Fibroblast of skin of scalp (primary cell): ENCODE measurements at regions not wholly inside any gene's neighbourhood (a gene's known extent, or its start where the extent isn't known, plus 50 kb on each side); places are given as distances from the start of the nearest gene placed in this dataset.

Experiments used
- DNase-seq: peaks from one replicate; pipeline ENCODE4 v3.0.0-alpha.2; 2013

- peak; percentile 49 for DNase-seq
Measured at GRCh38 chr6:134707342-134708031, 242.4 kb downstream of the ALDH8A1 start.

DNA sequence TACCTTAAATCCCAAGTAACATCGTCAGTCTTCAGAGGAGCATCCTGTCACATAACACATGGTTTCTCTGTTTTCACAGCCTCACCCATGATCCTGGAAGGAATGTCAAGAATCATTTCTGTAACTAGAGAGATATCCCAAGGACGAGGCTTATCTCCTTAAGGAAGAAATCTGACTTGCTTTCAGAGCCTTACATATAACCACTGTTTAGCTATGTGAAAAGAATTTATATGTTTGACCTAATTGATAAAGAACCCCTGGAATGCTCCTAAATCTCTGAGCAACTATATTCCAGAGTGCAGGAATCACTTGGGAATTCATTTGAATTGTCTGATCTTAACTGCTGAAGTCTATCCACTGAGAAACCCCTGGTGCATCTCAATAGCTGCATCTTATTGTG lies 243.1 kb downstream of the ALDH8A1 start:
- DNase-seq: peak; percentile 84

- peak; percentile 50 for DNase-seq
Measured at GRCh38 chr6:134706153-134706552, 243.7 kb downstream of the ALDH8A1 start.

DNA sequence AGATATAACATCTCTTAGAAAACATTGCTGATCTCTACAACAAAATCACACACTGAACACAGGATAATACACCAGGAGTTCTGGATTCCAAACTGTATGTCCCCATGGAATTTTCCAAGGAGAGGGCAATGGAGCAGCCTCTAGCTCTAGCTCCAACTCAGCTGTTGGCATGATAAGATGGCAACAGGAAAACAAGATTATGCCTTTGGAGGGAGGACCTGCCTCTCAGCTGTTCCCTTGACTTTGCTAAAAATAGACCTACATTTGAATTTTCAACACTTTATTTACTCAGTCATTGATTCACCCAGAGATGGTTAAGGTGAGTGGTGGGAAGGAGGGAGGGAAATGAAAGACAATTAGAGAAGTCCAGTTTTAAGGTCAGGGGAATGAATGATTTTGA lies 246.7 kb downstream of the ALDH8A1 start:
- no peak for DNase-seq

DNA sequence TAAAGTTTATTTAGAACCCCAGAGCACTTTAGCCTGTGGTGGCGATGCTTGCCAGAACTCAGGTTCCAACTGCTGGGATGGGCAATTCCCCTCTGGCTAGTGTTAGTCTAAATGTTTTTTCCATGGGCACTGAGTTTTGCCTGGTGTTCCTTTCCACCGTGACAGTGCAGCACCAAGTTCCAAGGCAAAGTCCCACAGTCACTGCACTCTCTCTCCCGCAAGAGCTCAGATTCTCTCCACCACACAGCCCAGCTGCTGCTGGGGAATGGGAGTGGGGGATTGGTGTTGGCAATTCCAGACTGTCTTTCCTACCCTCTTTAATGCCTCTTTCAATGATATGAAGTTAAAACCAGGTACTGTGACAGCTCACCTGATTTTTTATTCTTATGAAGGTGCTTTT lies 247.6 kb downstream of the ALDH8A1 start:
- DNase-seq: no peak

GRCh38 chr6:134701301-134701700 lies 248.6 kb downstream of the ALDH8A1 start:
- DNase-seq: no peak

DNA sequence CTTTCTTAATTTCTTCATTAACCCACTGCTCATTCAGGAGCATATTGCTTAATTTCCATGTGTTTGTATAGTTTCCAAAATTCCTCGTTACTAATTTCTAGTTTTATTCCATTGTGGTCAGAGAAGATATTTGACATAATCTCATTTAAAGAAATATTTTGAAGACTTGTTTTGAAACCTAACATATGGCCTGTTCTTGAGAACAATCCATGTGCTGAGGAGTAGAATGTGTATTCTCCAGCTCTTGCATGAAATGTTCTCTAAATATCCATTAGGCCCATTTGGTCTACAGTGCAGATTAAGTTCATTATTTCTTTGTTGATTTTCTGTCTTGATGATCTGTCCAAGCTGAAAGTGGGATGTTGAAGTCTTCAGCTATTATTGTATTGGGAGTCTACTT lies 251.7 kb downstream of the ALDH8A1 start:
- no peak for DNase-seq

DNA sequence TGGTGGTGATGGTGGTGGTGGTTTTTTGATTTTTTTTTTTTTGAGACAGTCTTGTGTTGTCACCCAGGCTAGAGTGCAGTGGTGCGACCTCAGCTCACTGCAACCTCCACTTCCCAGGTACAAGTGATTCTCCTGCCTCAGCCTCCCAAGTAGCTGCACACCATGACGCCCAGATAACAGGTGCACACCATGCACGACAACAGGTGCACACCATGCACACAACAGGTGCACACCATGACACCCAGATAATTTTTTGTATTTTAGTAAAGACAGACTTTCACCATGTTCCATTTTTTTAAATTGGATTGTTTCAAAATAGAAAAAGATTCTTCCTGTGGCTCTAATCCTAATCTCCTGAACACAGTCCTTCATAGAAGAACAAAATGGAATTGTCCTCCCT lies 257.9 kb downstream of the ALDH8A1 start:
- no peak for DNase-seq

DNA sequence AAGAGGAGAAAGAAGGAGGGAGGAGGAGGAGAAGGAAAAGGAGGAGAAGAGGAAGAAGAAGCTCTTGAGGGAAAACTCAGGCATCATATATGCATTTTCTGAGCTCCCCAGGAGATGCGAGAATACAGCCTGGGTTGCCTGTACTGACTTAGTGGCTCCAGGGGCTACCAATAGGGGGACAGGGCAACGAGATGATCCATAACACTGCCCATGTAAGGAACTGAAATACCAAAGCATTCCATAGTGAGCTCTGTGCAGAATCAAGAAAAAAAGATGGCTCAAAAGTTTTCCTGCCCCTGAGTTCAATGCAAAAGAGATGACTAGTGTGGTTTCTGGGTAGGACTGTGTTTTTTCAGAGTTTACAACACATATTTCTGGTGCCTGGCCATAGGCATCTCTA lies 258.7 kb downstream of the ALDH8A1 start:
- DNase-seq: no peak

DNA sequence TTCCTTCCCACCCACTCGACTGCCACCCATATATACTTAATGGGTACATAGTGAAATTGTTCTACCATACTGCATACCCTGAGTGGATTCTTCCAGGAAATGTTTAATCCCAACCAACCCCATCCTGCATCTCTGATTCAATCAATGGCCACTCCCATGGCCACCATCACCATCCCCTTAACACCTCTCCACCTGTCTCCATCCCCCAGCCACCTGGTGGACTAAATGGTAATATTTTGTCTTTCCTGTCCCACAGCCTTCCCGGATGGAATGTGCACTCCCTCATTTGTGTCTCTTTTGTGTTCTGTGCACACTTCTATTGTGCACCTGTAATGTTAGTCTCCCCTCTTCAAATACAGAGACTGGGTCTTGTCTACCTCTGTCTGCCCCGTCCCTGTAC lies 259.9 kb downstream of the ALDH8A1 start:
- DNase-seq: no peak

- DNase-seq: no peak
Measured at GRCh38 chr6:134689641-134690040, 260.3 kb downstream of the ALDH8A1 start.

DNA sequence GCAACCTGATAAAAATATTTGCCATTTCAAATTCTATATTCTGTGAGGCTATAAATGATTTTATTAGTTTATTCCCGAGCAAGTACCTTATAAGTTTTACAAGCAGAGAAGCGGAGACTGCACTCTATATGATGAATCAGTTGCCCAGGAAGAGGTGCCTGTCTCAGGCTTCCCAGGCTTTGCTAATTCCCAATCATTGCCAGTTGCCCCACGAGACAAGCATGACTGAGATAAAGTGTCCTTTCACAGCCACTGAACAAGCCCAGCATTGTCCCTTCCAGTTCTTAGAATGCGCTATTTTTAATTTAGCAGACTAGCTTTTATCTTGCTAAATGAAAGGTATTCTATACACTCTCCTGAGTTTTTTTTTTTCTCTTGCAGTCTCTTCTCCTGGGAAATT lies 260.7 kb downstream of the ALDH8A1 start:
- no peak for DNase-seq

- DNase-seq: no peak
Measured at GRCh38 chr6:134686071-134686470, 263.8 kb downstream of the ALDH8A1 start.

- no peak for DNase-seq
Measured at GRCh38 chr6:134684423-134684795, 265.5 kb downstream of the ALDH8A1 start.

DNA sequence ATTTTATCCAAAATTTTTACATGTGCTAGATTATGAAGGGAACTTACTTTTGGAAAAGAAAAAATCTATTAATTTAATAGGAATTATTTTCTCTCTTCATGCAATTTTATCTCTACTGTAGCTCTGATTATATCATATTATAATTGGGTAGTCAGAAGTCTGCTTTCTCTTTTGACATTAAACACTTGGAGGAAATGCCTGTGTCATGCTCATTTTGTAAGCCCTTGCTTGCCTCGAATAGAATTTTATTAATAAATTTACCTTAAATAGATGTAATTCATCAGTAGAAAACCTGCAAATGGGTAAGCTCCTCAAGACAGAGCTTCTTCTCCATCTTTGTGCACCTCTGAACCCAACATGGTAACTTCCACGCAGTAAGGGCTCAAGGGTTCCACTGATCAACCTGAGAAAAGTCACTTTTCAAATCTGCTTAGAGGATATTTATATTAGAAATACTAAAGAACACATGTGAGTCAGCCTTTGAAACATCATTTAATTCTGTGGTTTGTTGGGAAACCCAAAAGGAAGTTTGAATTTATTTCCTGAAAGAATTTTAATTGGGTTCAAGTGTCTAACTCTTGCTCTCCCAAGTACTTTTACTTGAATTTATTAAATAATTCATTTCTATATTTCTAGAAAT lies 266.0 kb downstream of the ALDH8A1 start:
- peak; percentile 54 for DNase-seq

- no peak for DNase-seq
Measured at GRCh38 chr6:134680433-134680832, 269.5 kb downstream of the ALDH8A1 start.

DNA sequence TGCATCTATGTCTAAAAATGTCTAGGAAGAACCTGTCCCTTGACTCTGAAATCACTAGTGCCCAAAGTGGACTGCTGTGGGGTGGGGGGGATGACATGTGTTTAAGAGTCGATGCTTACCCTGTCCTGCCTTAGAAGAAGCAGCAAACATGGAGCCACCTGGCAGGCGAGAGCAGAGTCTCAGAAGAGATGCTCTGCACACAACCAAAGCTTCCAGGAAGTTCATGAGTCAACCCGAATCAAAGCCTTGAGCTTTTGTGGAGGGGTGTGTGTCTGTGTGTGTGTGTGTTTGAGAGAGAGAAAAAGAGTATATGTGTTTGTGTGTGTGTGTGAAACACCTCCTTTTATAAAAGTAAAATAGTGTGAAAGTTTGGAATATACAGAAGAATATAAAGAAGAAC lies 269.9 kb downstream of the ALDH8A1 start:
- no peak for DNase-seq

DNA sequence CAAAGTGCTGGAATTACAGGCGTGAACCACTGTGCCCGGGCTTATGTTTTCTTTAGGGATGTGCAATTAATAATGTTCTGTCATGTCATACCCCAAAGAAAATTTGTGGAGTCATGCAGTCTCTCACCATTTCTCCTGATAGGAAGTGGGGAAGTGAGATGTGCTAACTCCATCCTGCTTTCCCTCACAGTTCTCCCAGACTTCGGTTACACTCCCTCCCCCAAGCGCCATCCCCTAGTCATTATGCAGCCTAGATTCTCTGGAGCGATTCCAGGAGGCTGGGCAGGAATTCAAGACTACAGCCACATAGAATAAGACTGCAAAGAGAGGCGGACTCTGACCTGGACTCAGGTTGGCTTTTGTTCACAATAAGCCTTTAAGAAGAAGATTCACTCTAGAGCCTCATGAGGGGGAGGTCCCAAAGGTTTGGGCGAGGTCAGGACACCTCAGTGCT lies 271.4 kb downstream of the ALDH8A1 start:
- DNase-seq: peak; percentile 90

DNA sequence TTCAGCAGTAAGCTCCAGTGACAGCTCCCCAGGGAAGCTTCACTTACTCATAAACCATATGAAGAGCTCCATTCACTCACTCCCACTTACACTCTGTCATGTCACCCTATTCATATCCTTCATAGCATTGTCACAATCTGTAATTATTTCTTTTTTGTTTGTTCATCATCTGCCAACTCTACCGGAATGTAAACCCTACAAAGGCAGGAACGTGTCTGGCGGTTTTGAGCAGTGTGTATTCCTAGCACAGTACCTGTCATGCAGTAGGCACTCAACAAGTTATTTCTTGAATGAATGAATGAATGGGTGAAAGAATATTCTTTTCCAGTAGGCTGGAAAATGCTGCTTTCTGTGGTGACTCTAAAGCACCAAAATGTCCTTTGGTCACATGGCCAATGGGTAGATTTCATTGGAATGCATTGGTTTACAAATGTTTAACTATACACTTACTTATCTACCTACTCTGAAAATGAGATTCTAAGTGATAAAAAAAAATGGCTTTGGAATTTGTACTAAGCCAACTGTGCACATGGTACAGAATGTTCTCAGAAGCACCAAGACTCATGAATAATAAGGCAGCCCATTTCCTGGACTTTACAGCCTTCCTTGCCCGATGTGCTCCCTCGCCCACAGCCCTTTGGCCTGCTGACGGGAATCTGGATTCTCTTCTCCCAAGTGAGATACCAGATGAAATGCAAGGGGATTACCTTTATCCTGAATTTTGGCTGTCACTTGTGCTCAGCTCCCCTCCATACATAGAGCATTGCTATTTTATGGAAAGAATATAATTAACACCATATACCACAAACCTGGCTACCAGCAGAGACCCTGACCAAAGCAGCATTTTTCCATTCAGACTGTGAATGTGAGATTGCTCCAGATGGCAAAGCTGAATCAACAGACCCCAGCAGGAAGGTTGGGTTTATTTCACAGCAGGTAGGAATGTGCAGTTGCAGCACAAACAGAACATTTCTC lies 273.3 kb downstream of the ALDH8A1 start:
- peak; percentile 63 for DNase-seq

DNA sequence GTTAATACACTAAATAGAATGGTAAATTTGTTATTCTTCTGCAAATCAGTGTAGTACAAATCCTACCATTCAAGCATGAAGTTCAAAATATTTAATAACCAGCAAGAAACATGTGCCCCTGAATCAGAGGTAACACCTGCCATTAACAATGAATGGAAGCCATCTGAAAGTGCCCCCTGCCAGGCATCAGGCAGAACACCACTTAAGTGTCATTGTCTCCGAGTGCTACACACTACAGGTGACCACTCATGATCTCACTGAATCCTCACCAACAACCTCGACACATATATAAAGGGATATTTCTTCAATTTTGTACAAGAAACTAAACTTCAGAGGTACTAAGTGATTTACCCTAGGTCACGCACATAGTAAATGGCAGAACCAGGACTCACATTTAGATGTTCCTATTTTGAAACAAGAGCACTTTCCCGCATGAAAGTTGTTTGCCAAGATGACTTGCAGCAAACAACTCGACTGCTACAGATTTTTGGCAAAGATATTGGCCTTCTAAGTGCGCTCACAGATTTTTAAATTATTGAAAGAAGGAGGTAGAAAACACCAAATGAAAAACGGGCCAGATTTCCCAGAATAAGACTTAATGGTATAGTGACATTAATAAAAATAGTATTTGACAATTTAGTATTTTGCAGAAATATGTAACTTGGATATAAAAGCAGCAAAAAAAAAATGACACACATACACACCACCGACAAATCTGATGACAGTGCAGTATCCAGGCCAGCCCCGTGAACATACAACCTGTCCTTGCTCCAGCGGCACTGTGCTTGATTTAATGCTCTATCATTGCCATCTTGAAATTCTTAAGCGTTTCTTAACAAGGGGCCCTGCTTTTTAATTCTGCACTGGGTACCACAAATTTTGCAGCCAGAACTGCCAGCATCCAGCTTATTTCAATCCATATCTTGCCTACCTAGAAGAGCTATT lies 274.5 kb downstream of the ALDH8A1 start:
- DNase-seq: no peak

GRCh38 chr6:134674562-134674961 lies 275.3 kb downstream of the ALDH8A1 start:
- no peak for DNase-seq

GRCh38 chr6:134669485-134669884 lies 280.4 kb downstream of the ALDH8A1 start:
- no peak for DNase-seq
